22Rv1 (cell line): ENCODE measurements at regions not wholly inside any gene's neighbourhood (a gene's known extent, or its start where the extent isn't known, plus 50 kb on each side); places are given as distances from the start of the nearest gene placed in this dataset.

Source experiments
- CTCF ChIP-seq: fragments of 450-650 bp; IDR thresholded peaks from 2 replicates; pipeline ENCODE4 v1.5.1; 2017; ENCODE audit warnings: mild to moderate bottlenecking
- ZFX ChIP-seq: fragments of 450-650 bp; IDR thresholded peaks from 2 replicates; pipeline ENCODE4 v1.6.1; 2017; ENCODE audit warnings: antibody characterized with exemption, borderline replicate concordance

GRCh38 chr5:20276959-20277263 is 288.9 kb upstream of the CDH18 start:
- TF ChIP-seq CTCF (no peak), ZFX (no peak)
